IMR-90 (cell line): ENCODE measurements at regions not wholly inside any gene's neighbourhood (a gene's known extent, or its start where the extent isn't known, plus 50 kb on each side); places are given as distances from the start of the nearest gene placed in this dataset.

Experiments
- ATAC-seq: fragments of 200-7000 bp; cut with Tn5 transposase; 2 replicates; pipeline ENCODE4 v1.9.1; 2020; ENCODE audit warnings: low read depth, mild to moderate bottlenecking, moderate library complexity
- BruUV-seq: library from RNA; stranded (reverse); fragments of 400-500 nt; replicated peaks from 2 replicates; lab custom pipeline; 2021; lab: Mats Ljungman, UMichigan
- CTCF ChIA-PET: fragments of 300-600 bp; formaldehyde crosslinking; extraction: SDS; loops from one replicate; lab custom pipeline; 2021; ENCODE audit warnings: antibody characterized with exemption; lab: Yijun Ruan, JAX
- POLR2A ChIA-PET: fragments of 300-600 bp; sonication (Branson Sonifier 250); formaldehyde crosslinking; loops from one replicate; lab custom pipeline; 2022; ENCODE audit warnings: antibody characterized with exemption; ENCODE audit not compliant: unreplicated experiment; lab: Charles Lee
- DNase-seq: peaks from one replicate; pipeline ENCODE4 v3.0.0; 2013
- H2AFZ ChIP-seq: replicated peaks from 2 replicates; pipeline ENCODE3; 2013; ENCODE audit warnings: low read length, mild to moderate bottlenecking; ENCODE audit not compliant: poor library complexity
- H2AK5ac ChIP-seq: 2 replicates; pipeline ENCODE4 v1.6.1; 2013; ENCODE audit warnings: low read depth, low read length, inconsistent platforms
- H2AK9ac ChIP-seq: replicated peaks from 2 replicates; pipeline ENCODE3; 2013; ENCODE audit warnings: mild to moderate bottlenecking, low read depth, low read length, moderate library complexity; ENCODE audit not compliant: poor library complexity
- H2BK120ac ChIP-seq: 2 replicates; pipeline ENCODE4 v1.6.1; 2013; ENCODE audit warnings: low read depth, low read length, inconsistent platforms
- H2BK15ac ChIP-seq: 3 replicates; pipeline ENCODE4 v1.6.1; 2013; ENCODE audit warnings: low read depth, low read length, inconsistent platforms
- H2BK20ac ChIP-seq: 2 replicates; pipeline ENCODE4 v1.6.1; 2013; ENCODE audit warnings: low read depth, mild to moderate bottlenecking, inconsistent platforms, low read length, moderate library complexity
- H2BK5ac ChIP-seq: 2 replicates; pipeline ENCODE4 v1.6.1; 2013; ENCODE audit warnings: mild to moderate bottlenecking, low read depth, low read length, inconsistent platforms; ENCODE audit not compliant: poor library complexity, severe bottlenecking
- H3K14ac ChIP-seq: replicated peaks from 2 replicates; pipeline ENCODE4 v1.6.1; 2013; ENCODE audit warnings: low read depth, low read length, inconsistent platforms
- H3K18ac ChIP-seq: 2 replicates; pipeline ENCODE4 v1.6.1; 2013; ENCODE audit warnings: low read depth, low read length, control low read depth
- H3K23ac ChIP-seq: 2 replicates; pipeline ENCODE4 v1.6.1; 2013; ENCODE audit warnings: low read depth, low read length, inconsistent platforms
- H3K27ac ChIP-seq: 2 replicates; pipeline ENCODE4 v1.5.1; 2013; ENCODE audit warnings: mild to moderate bottlenecking, control low read depth, low read length; ENCODE audit not compliant: insufficient read depth
- H3K27me3 ChIP-seq: 2 replicates; pipeline ENCODE4 v1.6.1; 2013; ENCODE audit warnings: low read length; ENCODE audit not compliant: control insufficient read depth, insufficient read depth
- H3K36me3 ChIP-seq: 2 replicates; pipeline ENCODE4 v1.6.1; 2013; ENCODE audit warnings: low read length, mixed read lengths; ENCODE audit not compliant: control insufficient read depth, insufficient read depth
- H3K4ac ChIP-seq: 2 replicates; pipeline ENCODE4 v1.6.1; 2013; ENCODE audit warnings: low read depth, low read length, inconsistent platforms
- H3K4me1 ChIP-seq: 2 replicates; pipeline ENCODE4 v1.6.1; 2013; ENCODE audit warnings: low read length, mixed read lengths; ENCODE audit not compliant: control insufficient read depth, insufficient read depth
- H3K4me2 ChIP-seq: 2 replicates; pipeline ENCODE4 v1.6.1; 2013; ENCODE audit warnings: low read depth, mild to moderate bottlenecking, control low read depth, low read length, moderate library complexity
- H3K4me3 ChIP-seq: 2 replicates; pipeline ENCODE4 v1.5.1; 2013; ENCODE audit warnings: low read depth, mild to moderate bottlenecking, control low read depth, low read length, moderate library complexity; ENCODE audit not compliant: insufficient read depth
- H3K56ac ChIP-seq: 2 replicates; pipeline ENCODE4 v1.6.1; 2013; ENCODE audit warnings: low read length, inconsistent platforms; ENCODE audit not compliant: insufficient read depth; ENCODE audit errors: extremely low read depth
- H3K79me1 ChIP-seq, 2 experiments: 2 replicates each; pipeline ENCODE4 v1.6.1; 2013; ENCODE audit warnings: low read length in 2 of 2, inconsistent platforms in 1 of 2, low read depth in 1 of 2
- H3K9ac ChIP-seq: 2 replicates; pipeline ENCODE4 v1.6.1; 2013; ENCODE audit warnings: low read depth, low read length, control low read depth
- H3K9me1 ChIP-seq: 2 replicates; pipeline ENCODE4 v1.6.1; 2013; ENCODE audit warnings: low read length, inconsistent platforms; ENCODE audit not compliant: insufficient read depth
- H3K9me3 ChIP-seq: 2 replicates; pipeline ENCODE4 v1.6.1; 2013; ENCODE audit warnings: low read length; ENCODE audit not compliant: control insufficient read depth, insufficient read depth
- H4K20me1 ChIP-seq: 2 replicates; pipeline ENCODE4 v1.6.1; 2013; ENCODE audit warnings: low read length, inconsistent platforms; ENCODE audit not compliant: insufficient read depth
- H4K5ac ChIP-seq: 2 replicates; pipeline ENCODE4 v1.6.1; 2013; ENCODE audit warnings: mild to moderate bottlenecking, low read depth, low read length, control low read depth
- H4K8ac ChIP-seq, 2 experiments: 2 replicates each; pipeline ENCODE4 v1.6.1; 2013; ENCODE audit warnings: low read depth in 2 of 2, low read length in 2 of 2, control low read depth in 1 of 2, inconsistent platforms in 1 of 2
- H4K91ac ChIP-seq: 2 replicates; pipeline ENCODE4 v1.6.1; 2013; ENCODE audit warnings: low read depth, low read length, inconsistent platforms; ENCODE audit not compliant: insufficient read depth
- BHLHE40 ChIP-seq: fragments of 150-350 bp; IDR thresholded peaks from 2 replicates; pipeline ENCODE4 v1.6.1; 2016; ENCODE audit warnings: mild to moderate bottlenecking, low read depth, low read length
- CEBPB ChIP-seq: IDR thresholded peaks from 2 replicates; pipeline ENCODE4 v1.6.1; 2012; ENCODE audit warnings: low read depth, low read length, improper control_type of control experiment
- FOS ChIP-seq: fragments of 150-350 bp; IDR thresholded peaks from 2 replicates; pipeline ENCODE4 v1.6.1; 2016; ENCODE audit warnings: low read depth, low read length
- MAFK ChIP-seq: IDR thresholded peaks from 2 replicates; pipeline ENCODE4 v1.6.1; 2012; ENCODE audit warnings: low read depth, low read length, improper control_type of control experiment
- MAZ ChIP-seq: IDR thresholded peaks from 2 replicates; pipeline ENCODE4 v1.6.1; 2012; ENCODE audit warnings: low read depth, mild to moderate bottlenecking, low read length, improper control_type of control experiment, moderate library complexity, borderline replicate concordance
- MXI1 ChIP-seq: IDR thresholded peaks from 2 replicates; pipeline ENCODE4 v1.6.1; 2012; ENCODE audit warnings: low read depth, mild to moderate bottlenecking, low read length, moderate library complexity, borderline replicate concordance
- NFE2L2 ChIP-seq: fragments of 150-350 bp; IDR thresholded peaks from 2 replicates; pipeline ENCODE4 v1.6.1; 2016; ENCODE audit warnings: low read depth, mild to moderate bottlenecking, low read length
- RAD21 ChIP-seq: IDR thresholded peaks from 2 replicates; pipeline ENCODE4 v1.6.1; 2012; ENCODE audit warnings: low read length, improper control_type of control experiment
- RCOR1 ChIP-seq: IDR thresholded peaks from 2 replicates; pipeline ENCODE4 v1.6.1; 2012; ENCODE audit warnings: mild to moderate bottlenecking, low read length, improper control_type of control experiment; ENCODE audit not compliant: insufficient replicate concordance
- RFX5 ChIP-seq: IDR thresholded peaks from 2 replicates; pipeline ENCODE4 v1.8.0; 2012; ENCODE audit warnings: low read depth, mild to moderate bottlenecking, low read length, moderate library complexity
- SMC3 ChIP-seq: fragments of 150-350 bp; IDR thresholded peaks from 2 replicates; pipeline ENCODE4 v1.6.1; 2016; ENCODE audit warnings: low read depth, mild to moderate bottlenecking, antibody characterized with exemption, low read length, moderate library complexity
- WGBS, 2 experiments: methylation state at CpG; one replicate each; pipeline versions ENCODE4 v1.1.5 to v1.1.7; 2013; ENCODE audit warnings: missing lambda C conversion rate in 2 of 2; ENCODE audit not compliant: insufficient read length in 1 of 2; ENCODE audit errors: extremely low coverage in 2 of 2; 5-methylcytosine and 5-hydroxymethylcytosine counted together
- dilution Hi-C: fragments of 300-500 bp; cut with HindIII; formaldehyde crosslinking; loops from one replicate; pipeline ENCODE4 v1.14.3; 2018; ENCODE audit warnings: low sequenced_read_pairs; ENCODE audit not compliant: unreplicated experiment
- in situ Hi-C: fragments of 300-500 bp; cut with MboI; formaldehyde crosslinking; loops from 3 replicates; pipeline ENCODE4 v1.14.3; 2019; ENCODE audit warnings: low sequenced_read_pairs, inconsistent platforms, mixed read lengths
- intact Hi-C: fragments of 100-400 bp; cut with micrococcal nuclease; formaldehyde crosslinking; loops from 2 replicates; pipeline ENCODE4 v1.10.0; 2022
- TF ChIP-seq, protein P1 (sequence below): fragments of 150-350 bp; IDR thresholded peaks from 2 replicates; pipeline ENCODE4 v1.6.1; 2016; ENCODE audit warnings: low read depth, mild to moderate bottlenecking, low read length, moderate library complexity, borderline replicate concordance
- TF ChIP-seq, protein P2 (sequence below): fragments of 150-350 bp; IDR thresholded peaks from 2 replicates; pipeline ENCODE4 v1.6.1; 2017; ENCODE audit warnings: mild to moderate bottlenecking, antibody characterized with exemption, low read length, low read depth

DNA sequence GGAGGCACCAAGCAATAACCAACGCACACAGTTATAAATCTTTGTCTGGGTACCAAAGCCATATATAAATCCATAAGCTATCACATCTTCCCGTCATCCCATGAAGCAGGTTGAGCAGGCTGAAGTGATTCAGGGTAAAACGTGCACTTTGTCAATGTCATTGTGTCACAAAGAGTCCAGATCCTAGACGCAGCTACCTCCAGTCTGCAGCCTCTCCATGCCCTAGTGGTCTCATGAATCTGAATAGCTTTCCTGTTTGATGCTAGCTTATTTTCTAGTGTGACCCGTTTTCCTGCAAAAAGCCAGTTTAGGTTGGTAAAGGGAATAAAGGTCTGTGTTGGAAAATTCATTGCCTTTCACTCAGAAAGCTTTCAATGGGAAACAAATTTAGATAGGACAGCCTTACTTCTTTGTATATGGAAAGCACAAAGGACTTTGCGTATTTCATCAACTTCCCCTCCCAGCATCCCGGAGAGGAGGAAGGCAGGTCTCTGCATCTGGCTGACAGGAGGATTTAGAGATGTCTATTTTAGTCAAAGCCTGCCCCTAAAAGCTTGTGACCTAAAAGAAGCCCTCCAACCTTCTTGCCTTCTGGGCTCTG is 222.3 kb upstream of the ARL4C start:
- Histone ChIP-seq H4K91ac (no peak overlapping the region), H4K8ac (no peak overlapping the region), H4K20me1 (no peaks in the 10 kb centered on the region), H3K9me3 (no peaks in the 10 kb centered on the region), H2BK120ac (no peak overlapping the region), H3K56ac (no peak overlapping the region), H3K36me3 (no peaks in the 10 kb centered on the region), H4K5ac (no peak overlapping the region), H3K4me2 (no peak overlapping the region), H2BK15ac (no peak overlapping the region), H3K14ac (no peak overlapping the region), H2AK9ac (no peak overlapping the region), H2BK20ac (no peak overlapping the region; the same call in 1 of the 2 replicates), H2AFZ (no peak overlapping the region), H3K23ac (no peak overlapping the region), H3K4me3 (no peak overlapping the region), H3K18ac (no peak overlapping the region), H3K9ac (no peak overlapping the region), H3K27me3 (no peaks in the 10 kb centered on the region), H3K9me1 (no peaks in the 10 kb centered on the region), H3K4ac (no peak overlapping the region), H3K4me1 (no peaks in the 10 kb centered on the region), H3K79me1 (no peaks in the 10 kb centered on the region), H2BK5ac (no peak overlapping the region), H2AK5ac (no peak overlapping the region), H3K27ac (no peak overlapping the region)
- no TSS peak for BruUV-seq
- WGBS, 2 experiments: 90% methylated on average over 2 of the region's 7 CpGs; no CpG with 5 or more reads in 1 of the 2 experiments
- no peak for ATAC-seq
- no peak for DNase-seq
- in situ Hi-C loops: no loop called here
- ChIA-PET CTCF (interaction anchor here (0.6 to 0.9 kb wide), 2 partner anchors 15 to 163 kb away, joined by 3 to 4 read pairs; no protein-coding TSS in a partner anchor), POLR2A (no interaction called here)
- TF ChIP-seq RAD21 (no peak), BHLHE40 (no peak), CEBPB (no peak), FOS (no peak), RFX5 (no peak), RCOR1 (no peak), NFE2L2 (no peak), SMC3 (no peak), MXI1 (no peak), MAFK (no peak), MAZ (no peak)
- TF ChIP-seq, protein P1, sequence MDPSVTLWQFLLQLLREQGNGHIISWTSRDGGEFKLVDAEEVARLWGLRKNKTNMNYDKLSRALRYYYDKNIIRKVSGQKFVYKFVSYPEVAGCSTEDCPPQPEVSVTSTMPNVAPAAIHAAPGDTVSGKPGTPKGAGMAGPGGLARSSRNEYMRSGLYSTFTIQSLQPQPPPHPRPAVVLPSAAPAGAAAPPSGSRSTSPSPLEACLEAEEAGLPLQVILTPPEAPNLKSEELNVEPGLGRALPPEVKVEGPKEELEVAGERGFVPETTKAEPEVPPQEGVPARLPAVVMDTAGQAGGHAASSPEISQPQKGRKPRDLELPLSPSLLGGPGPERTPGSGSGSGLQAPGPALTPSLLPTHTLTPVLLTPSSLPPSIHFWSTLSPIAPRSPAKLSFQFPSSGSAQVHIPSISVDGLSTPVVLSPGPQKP: no peak
- TF ChIP-seq, protein P2, sequence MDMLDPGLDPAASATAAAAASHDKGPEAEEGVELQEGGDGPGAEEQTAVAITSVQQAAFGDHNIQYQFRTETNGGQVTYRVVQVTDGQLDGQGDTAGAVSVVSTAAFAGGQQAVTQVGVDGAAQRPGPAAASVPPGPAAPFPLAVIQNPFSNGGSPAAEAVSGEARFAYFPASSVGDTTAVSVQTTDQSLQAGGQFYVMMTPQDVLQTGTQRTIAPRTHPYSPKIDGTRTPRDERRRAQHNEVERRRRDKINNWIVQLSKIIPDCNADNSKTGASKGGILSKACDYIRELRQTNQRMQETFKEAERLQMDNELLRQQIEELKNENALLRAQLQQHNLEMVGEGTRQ: no peak
- intact Hi-C loops: no loop called here
- dilution Hi-C loops: no loop called here
